ENCODE measurements at regions not wholly inside any gene's neighbourhood (a gene's known extent, or its start where the extent isn't known, plus 50 kb on each side); places are given as distances from the start of the nearest gene placed in this dataset.
"Not testable (repeated sequence)": the region's sequence is repeated elsewhere in the genome, so short reads cannot be mapped to it uniquely, and the experiment has no call there.

- Histone ChIP-seq H3K9ac (ENCODE audit: low read depth, low read length, poor library complexity) (no peak overlapping the region), H3K27me3 (ENCODE audit: control insufficient read depth in 3 of 3, insufficient read depth in 3 of 3, low read depth in 1 of 3, low read length in 3 of 3) (no peaks in the 10 kb centered on the region), H3K23ac (ENCODE audit: low read depth, low read length, poor library complexity) (no peak overlapping the region), H3K4me1 (ENCODE audit: control insufficient read depth in 2 of 2, insufficient read depth in 1 of 2, low read depth in 1 of 2, low read length in 2 of 2) (peaks cover 0 to 1% of the 10 kb centered on the region in 2 donors), H2AK5ac (ENCODE audit: low read depth, low read length) (no peak overlapping the region), H2BK12ac (ENCODE audit: low read length) (no peak overlapping the region), H3K18ac (ENCODE audit: low read length) (no peak overlapping the region), H3K14ac (ENCODE audit: low read length) (no peak overlapping the region), H4K91ac (ENCODE audit: low read depth, low read length, poor library complexity) (no peak overlapping the region), H4K8ac (ENCODE audit: low read depth, low read length) (no peak overlapping the region), H2AFZ (ENCODE audit: low read length) (no peak overlapping the region), H3K27ac (replicated peaks; ENCODE audit: low read length) (no peak overlapping the region), H3K4me3 (ENCODE audit: low read length in 2 of 2) (no peak overlapping the region), H3K79me1 (ENCODE audit: low read depth, low read length) (no peaks in the 10 kb centered on the region), H2BK5ac (ENCODE audit: low read length) (no peak overlapping the region), H3K4me2 (ENCODE audit: insufficient read depth, low read length, poor library complexity, severe bottlenecking) (no peak overlapping the region), H2BK15ac (ENCODE audit: low read length) (no peak overlapping the region), H2BK120ac (ENCODE audit: low read depth, low read length) (no peak overlapping the region), H3K4ac (ENCODE audit: low read length) (no peak overlapping the region), H3K9me3 (replicated peaks in 1 of 2; ENCODE audit: control insufficient read depth in 2 of 2, insufficient read depth in 1 of 2, low read depth in 1 of 2, low read length in 2 of 2) (no peaks in the 10 kb centered on the region), H3K36me3 (replicated peaks in 1 of 2; ENCODE audit: control insufficient read depth in 2 of 2, insufficient read depth in 2 of 2, low read length in 2 of 2) (no peaks in the 10 kb centered on the region)
- whole genome bisulfite sequencing, 2 donors (ENCODE audit: extremely low coverage in 2 of 2, insufficient read length in 2 of 2, insufficient replicate concordance in 1 of 2): no CpG with 5 or more reads among the region's 6 CpGs
- DNase-seq (ENCODE audit: low spot score): no peak
These were observed 185.7 kb downstream of the STK31 start for GRCh38 chr7:23895666-23896096.

- H3K4ac ChIP-seq (ENCODE audit: low read length): no peak overlapping the region
These were observed 188.6 kb downstream of the STK31 start for GRCh38 chr7:23898619-23899018.

GRCh38 chr7:23904901-23905300 lies 194.9 kb downstream of the STK31 start:
- not testable (repeated sequence) for H3K9me3 ChIP-seq (replicated peaks in 1 of 2; ENCODE audit: control insufficient read depth in 2 of 2, insufficient read depth in 1 of 2, low read depth in 1 of 2, low read length in 2 of 2); DNase-seq (ENCODE audit: low spot score); H3K4me2 ChIP-seq (ENCODE audit: insufficient read depth, low read length, poor library complexity, severe bottlenecking); H3K14ac ChIP-seq (ENCODE audit: low read length); H2BK15ac ChIP-seq (ENCODE audit: low read length); H2AK5ac ChIP-seq (ENCODE audit: low read depth, low read length); H2BK5ac ChIP-seq (ENCODE audit: low read length); H3K79me1 ChIP-seq (ENCODE audit: low read depth, low read length); H2AFZ ChIP-seq (ENCODE audit: low read length); H4K91ac ChIP-seq (ENCODE audit: low read depth, low read length, poor library complexity); H3K4me3 ChIP-seq (ENCODE audit: low read length in 2 of 2); H3K9ac ChIP-seq (ENCODE audit: low read depth, low read length, poor library complexity); H3K18ac ChIP-seq (ENCODE audit: low read length); H3K27me3 ChIP-seq (ENCODE audit: control insufficient read depth in 3 of 3, insufficient read depth in 3 of 3, low read depth in 1 of 3, low read length in 3 of 3); H3K4ac ChIP-seq (ENCODE audit: low read length); H3K27ac ChIP-seq (replicated peaks; ENCODE audit: low read length); H2BK120ac ChIP-seq (ENCODE audit: low read depth, low read length); H3K36me3 ChIP-seq (replicated peaks in 1 of 2; ENCODE audit: control insufficient read depth in 2 of 2, insufficient read depth in 2 of 2, low read length in 2 of 2); H2BK12ac ChIP-seq (ENCODE audit: low read length); H4K8ac ChIP-seq (ENCODE audit: low read depth, low read length); H3K4me1 ChIP-seq (ENCODE audit: control insufficient read depth in 2 of 2, insufficient read depth in 1 of 2, low read depth in 1 of 2, low read length in 2 of 2); H3K23ac ChIP-seq (ENCODE audit: low read depth, low read length, poor library complexity)
- no CpG with 5 or more reads among the region's 30 CpGs for WGBS, 2 donors (ENCODE audit: extremely low coverage in 2 of 2, insufficient read length in 2 of 2, insufficient replicate concordance in 1 of 2)

More at GRCh38 chr7:23898619-23899018, 188.6 kb downstream of the STK31 start:
- Histone ChIP-seq H4K8ac (ENCODE audit: low read depth, low read length) (no peak overlapping the region), H3K4me2 (ENCODE audit: insufficient read depth, low read length, poor library complexity, severe bottlenecking) (no peak overlapping the region), H3K4me1 (ENCODE audit: control insufficient read depth in 2 of 2, insufficient read depth in 1 of 2, low read depth in 1 of 2, low read length in 2 of 2) (peaks cover 0 to 1% of the 10 kb centered on the region in 2 donors), H2BK12ac (ENCODE audit: low read length) (no peak overlapping the region), H2AK5ac (ENCODE audit: low read depth, low read length) (no peak overlapping the region), H3K9ac (ENCODE audit: low read depth, low read length, poor library complexity) (no peak overlapping the region), H3K27ac (replicated peaks; ENCODE audit: low read length) (no peak overlapping the region), H2BK15ac (ENCODE audit: low read length) (no peak overlapping the region), H2BK5ac (ENCODE audit: low read length) (no peak overlapping the region), H3K27me3 (ENCODE audit: control insufficient read depth in 3 of 3, insufficient read depth in 3 of 3, low read depth in 1 of 3, low read length in 3 of 3) (no peaks in the 10 kb centered on the region), H3K9me3 (replicated peaks in 1 of 2; ENCODE audit: control insufficient read depth in 2 of 2, insufficient read depth in 1 of 2, low read depth in 1 of 2, low read length in 2 of 2) (no peaks in the 10 kb centered on the region), H3K23ac (ENCODE audit: low read depth, low read length, poor library complexity) (no peak overlapping the region), H3K4me3 (ENCODE audit: low read length in 2 of 2) (no peak overlapping the region), H3K79me1 (ENCODE audit: low read depth, low read length) (no peaks in the 10 kb centered on the region), H3K18ac (ENCODE audit: low read length) (no peak overlapping the region), H4K91ac (ENCODE audit: low read depth, low read length, poor library complexity) (no peak overlapping the region), H2BK120ac (ENCODE audit: low read depth, low read length) (no peak overlapping the region), H3K36me3 (replicated peaks in 1 of 2; ENCODE audit: control insufficient read depth in 2 of 2, insufficient read depth in 2 of 2, low read length in 2 of 2) (no peaks in the 10 kb centered on the region), H2AFZ (ENCODE audit: low read length) (no peak overlapping the region), H3K14ac (ENCODE audit: low read length) (no peak overlapping the region)
- DNase-seq (ENCODE audit: low spot score): no peak

GRCh38 chr7:23907012-23907411 lies 197.0 kb downstream of the STK31 start:
- no peak overlapping the region for H2BK15ac ChIP-seq (ENCODE audit: low read length)
- H3K4me1 ChIP-seq (ENCODE audit: control insufficient read depth in 2 of 2, insufficient read depth in 1 of 2, low read depth in 1 of 2, low read length in 2 of 2): no peaks in the 10 kb centered on the region
- H3K4me2 ChIP-seq (ENCODE audit: insufficient read depth, low read length, poor library complexity, severe bottlenecking): no peak overlapping the region
- no peak overlapping the region for H4K8ac ChIP-seq (ENCODE audit: low read depth, low read length)
- H3K14ac ChIP-seq (ENCODE audit: low read length): no peak overlapping the region
- WGBS, 2 donors (ENCODE audit: extremely low coverage in 2 of 2, insufficient read length in 2 of 2, insufficient replicate concordance in 1 of 2): no CpG with 5 or more reads among the region's 2 CpGs
- H4K91ac ChIP-seq (ENCODE audit: low read depth, low read length, poor library complexity): no peak overlapping the region
- no peaks in the 10 kb centered on the region for H3K79me1 ChIP-seq (ENCODE audit: low read depth, low read length)
- H3K23ac ChIP-seq (ENCODE audit: low read depth, low read length, poor library complexity): no peak overlapping the region
- H3K18ac ChIP-seq (ENCODE audit: low read length): no peak overlapping the region
- no peak overlapping the region for H2AK5ac ChIP-seq (ENCODE audit: low read depth, low read length)
- DNase-seq (ENCODE audit: low spot score): no peak
- no peaks in the 10 kb centered on the region for H3K27me3 ChIP-seq (ENCODE audit: control insufficient read depth in 3 of 3, insufficient read depth in 3 of 3, low read depth in 1 of 3, low read length in 3 of 3)
- H3K4me3 ChIP-seq (ENCODE audit: low read length in 2 of 2): no peak overlapping the region
- no peak overlapping the region for H3K27ac ChIP-seq (replicated peaks; ENCODE audit: low read length)
- no peak overlapping the region for H2BK12ac ChIP-seq (ENCODE audit: low read length)
- H2BK5ac ChIP-seq (ENCODE audit: low read length): no peak overlapping the region
- H3K36me3 ChIP-seq (replicated peaks in 1 of 2; ENCODE audit: control insufficient read depth in 2 of 2, insufficient read depth in 2 of 2, low read length in 2 of 2): no peaks in the 10 kb centered on the region
- no peak overlapping the region for H2AFZ ChIP-seq (ENCODE audit: low read length)
- no peak overlapping the region for H2BK120ac ChIP-seq (ENCODE audit: low read depth, low read length)
- no peak overlapping the region for H3K9ac ChIP-seq (ENCODE audit: low read depth, low read length, poor library complexity)
- H3K9me3 ChIP-seq (replicated peaks in 1 of 2; ENCODE audit: control insufficient read depth in 2 of 2, insufficient read depth in 1 of 2, low read depth in 1 of 2, low read length in 2 of 2): no peaks in the 10 kb centered on the region
- H3K4ac ChIP-seq (ENCODE audit: low read length): no peak overlapping the region
